Activated CD4-positive, alpha-beta memory T cell treated with anti-CD3 and anti-CD28 coated beads for 36 hours (primary cell): ENCODE measurements at regions not wholly inside any gene's neighbourhood (a gene's known extent, or its start where the extent isn't known, plus 50 kb on each side); places are given as distances from the start of the nearest gene placed in this dataset.

ENCODE experiments used
- CTCF ChIA-PET: fragments of 350-600 bp; sonication (Branson Sonifier 250); formaldehyde crosslinking; loops from one replicate; lab custom pipeline; 2021; ENCODE audit warnings: antibody characterized with exemption, inconsistent platforms; lab: Charles Lee
- POLR2A ChIA-PET: fragments of 350-600 bp; sonication (Branson Sonifier 250); formaldehyde crosslinking; loops from one replicate; lab custom pipeline; 2021; ENCODE audit warnings: antibody characterized with exemption; lab: Charles Lee
- DNase-seq: peaks from one replicate; pipeline ENCODE4 v3.0.0-alpha.2; 2020
- H3K27ac Mint-ChIP-seq: one replicate; pipeline ENCODE4 v1.8.0; 2021; ENCODE audit warnings: mixed read lengths
- H3K27me3 Mint-ChIP-seq: one replicate; pipeline ENCODE4 v1.8.0; 2021; ENCODE audit warnings: mixed read lengths
- H3K36me3 Mint-ChIP-seq: one replicate; pipeline ENCODE4 v1.8.0; 2021; ENCODE audit warnings: mixed read lengths
- H3K4me1 Mint-ChIP-seq: one replicate; pipeline ENCODE4 v1.8.0; 2021; ENCODE audit warnings: low read depth, mixed read lengths
- H3K4me3 Mint-ChIP-seq: one replicate; pipeline ENCODE4 v1.8.0; 2021; ENCODE audit warnings: mild to moderate bottlenecking, mixed read lengths
- H3K9me3 Mint-ChIP-seq: one replicate; pipeline ENCODE4 v1.8.0; 2021; ENCODE audit warnings: mixed read lengths
- intact Hi-C: fragments of 100-400 bp; cut with micrococcal nuclease; formaldehyde crosslinking; loops from one replicate; pipeline ENCODE4 v1.15.1; 2023

GRCh38 chr22:48871176-48871840, 956.4 kb downstream of the BRD1 start:
- no peak overlapping the region for H3K27ac Mint-ChIP-seq
- no peaks in the 10 kb centered on the region for H3K4me1 Mint-ChIP-seq
- ChIA-PET POLR2A (no interaction called here), CTCF (no interaction called here)
- peaks cover 5% of the 10 kb centered on the region for H3K9me3 Mint-ChIP-seq
- H3K27me3 Mint-ChIP-seq = peaks cover 10% of the 10 kb centered on the region
- DNase-seq = no peak
- intact Hi-C loops = no loop called here
- H3K4me3 Mint-ChIP-seq = no peak overlapping the region
- no peaks in the 10 kb centered on the region for H3K36me3 Mint-ChIP-seq

GRCh38 chr22:48870436-48870835, 957.2 kb downstream of the BRD1 start:
- Mint-ChIP-seq H3K4me1 (no peaks in the 10 kb centered on the region), H3K27ac (no peak overlapping the region), H3K4me3 (no peak overlapping the region), H3K27me3 (peaks cover 10% of the 10 kb centered on the region), H3K9me3 (peaks cover 5% of the 10 kb centered on the region), H3K36me3 (no peaks in the 10 kb centered on the region)
- intact Hi-C loops = no loop called here
- ChIA-PET CTCF (no interaction called here), POLR2A (no interaction called here)
- DNase-seq = no peak

DNA sequence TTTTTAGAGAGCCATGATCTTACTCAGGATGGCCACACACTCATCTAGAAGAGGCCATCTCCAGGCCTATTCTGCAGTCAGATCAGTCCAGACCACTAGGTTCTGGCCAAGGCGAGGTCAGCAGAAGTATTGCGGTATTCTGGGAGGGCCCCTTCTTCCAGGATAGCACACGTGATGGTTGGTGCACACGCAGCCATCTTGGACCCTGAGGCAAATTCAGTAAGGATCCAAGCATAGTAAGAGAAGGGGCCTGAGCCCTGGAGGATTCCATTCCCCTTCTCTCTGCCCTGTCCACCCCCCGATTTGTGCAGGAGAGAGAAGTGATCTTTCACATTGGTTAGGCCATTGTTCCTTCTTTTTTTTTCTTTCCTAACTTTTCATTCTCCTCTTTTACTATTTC, 957.9 kb downstream of the BRD1 start:
- no peak for DNase-seq
- intact Hi-C loops = no loop called here
- H3K27me3 Mint-ChIP-seq = peaks cover 10% of the 10 kb centered on the region
- H3K27ac Mint-ChIP-seq = no peak overlapping the region
- no peaks in the 10 kb centered on the region for H3K4me1 Mint-ChIP-seq
- no peak overlapping the region for H3K4me3 Mint-ChIP-seq
- no peaks in the 10 kb centered on the region for H3K36me3 Mint-ChIP-seq
- H3K9me3 Mint-ChIP-seq = peaks cover 5% of the 10 kb centered on the region
- ChIA-PET POLR2A (no interaction called here), CTCF (no interaction called here)

GRCh38 chr22:48869161-48869560, 958.5 kb downstream of the BRD1 start:
- Mint-ChIP-seq H3K27me3 (peaks cover 10% of the 10 kb centered on the region), H3K4me1 (no peaks in the 10 kb centered on the region), H3K36me3 (no peaks in the 10 kb centered on the region), H3K9me3 (peaks cover 5% of the 10 kb centered on the region), H3K4me3 (no peak overlapping the region), H3K27ac (no peak overlapping the region)
- ChIA-PET CTCF (no interaction called here), POLR2A (no interaction called here)
- DNase-seq = no peak
- intact Hi-C loops = no loop called here

DNA sequence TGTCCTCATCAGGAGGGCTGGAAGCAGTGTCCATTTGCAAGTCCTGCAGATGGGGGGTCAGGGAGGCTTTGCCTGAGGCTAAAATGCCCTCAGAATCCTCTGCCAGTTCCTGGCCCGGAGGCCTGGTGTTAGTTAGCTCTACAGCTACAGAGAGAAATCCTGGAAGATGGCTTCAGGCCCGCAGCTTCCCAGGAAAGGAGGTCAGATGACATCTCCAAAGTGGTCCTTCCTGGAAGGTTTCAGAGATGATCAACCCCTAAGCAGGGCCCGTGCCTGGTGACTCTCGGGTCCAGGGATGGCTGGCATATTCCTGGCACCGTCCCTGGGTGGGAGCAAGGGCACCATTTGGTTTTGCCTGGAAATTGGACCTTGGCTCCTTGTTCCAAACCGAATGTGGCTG, 959.1 kb downstream of the BRD1 start:
- Mint-ChIP-seq H3K4me1 (no peaks in the 10 kb centered on the region), H3K9me3 (peaks cover 5% of the 10 kb centered on the region), H3K27me3 (peaks cover 10% of the 10 kb centered on the region), H3K4me3 (no peak overlapping the region), H3K36me3 (no peaks in the 10 kb centered on the region), H3K27ac (no peak overlapping the region)
- ChIA-PET CTCF (no interaction called here), POLR2A (no interaction called here)
- intact Hi-C loops = no loop called here
- no peak for DNase-seq

- DNase-seq = no peak
- H3K27ac Mint-ChIP-seq = no peak overlapping the region
- intact Hi-C loops = no loop called here
- H3K36me3 Mint-ChIP-seq = no peaks in the 10 kb centered on the region
- no peaks in the 10 kb centered on the region for H3K4me1 Mint-ChIP-seq
- H3K9me3 Mint-ChIP-seq = peaks cover 5% of the 10 kb centered on the region
- peaks cover 8% of the 10 kb centered on the region for H3K27me3 Mint-ChIP-seq
- no peak overlapping the region for H3K4me3 Mint-ChIP-seq
- ChIA-PET POLR2A (no interaction called here), CTCF (no interaction called here)
These were observed 959.8 kb downstream of the BRD1 start for GRCh38 chr22:48867891-48868290.

GRCh38 chr22:48866906-48867681, 960.6 kb downstream of the BRD1 start:
- Mint-ChIP-seq H3K27ac (no peak overlapping the region), H3K4me1 (no peaks in the 10 kb centered on the region), H3K9me3 (peaks cover 5% of the 10 kb centered on the region), H3K36me3 (no peaks in the 10 kb centered on the region), H3K27me3 (peaks cover 4% of the 10 kb centered on the region), H3K4me3 (no peak overlapping the region)
- DNase-seq = no peak
- CTCF ChIA-PET = no interaction called here
- intact Hi-C loops = no loop called here
- POLR2A ChIA-PET = no interaction called here

DNA sequence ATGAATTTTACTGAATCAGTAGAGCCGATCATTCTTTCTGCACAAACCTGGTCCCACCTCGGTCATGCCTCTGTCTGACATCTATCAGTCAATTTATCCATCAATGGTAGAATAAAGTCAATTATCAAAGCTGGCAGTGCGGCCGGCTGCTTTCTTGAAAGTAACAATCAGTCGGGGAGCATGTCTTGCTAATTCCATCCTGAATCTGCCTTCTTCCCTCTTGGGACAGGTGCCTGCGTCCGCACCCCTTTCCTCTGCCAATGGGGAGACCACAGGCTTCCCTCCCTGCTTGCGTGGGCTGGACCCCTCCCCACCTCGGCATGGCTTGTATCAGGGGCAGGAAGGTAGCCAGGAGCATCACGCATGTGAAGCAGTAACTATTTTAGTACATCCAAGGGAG, 962.9 kb downstream of the BRD1 start:
- Mint-ChIP-seq H3K36me3 (no peaks in the 10 kb centered on the region), H3K4me1 (no peaks in the 10 kb centered on the region), H3K27ac (no peak overlapping the region), H3K4me3 (no peak overlapping the region), H3K9me3 (no peaks in the 10 kb centered on the region), H3K27me3 (peaks cover 1% of the 10 kb centered on the region)
- DNase-seq = no peak
- ChIA-PET CTCF (no interaction called here), POLR2A (no interaction called here)
- intact Hi-C loops = no loop called here

DNA sequence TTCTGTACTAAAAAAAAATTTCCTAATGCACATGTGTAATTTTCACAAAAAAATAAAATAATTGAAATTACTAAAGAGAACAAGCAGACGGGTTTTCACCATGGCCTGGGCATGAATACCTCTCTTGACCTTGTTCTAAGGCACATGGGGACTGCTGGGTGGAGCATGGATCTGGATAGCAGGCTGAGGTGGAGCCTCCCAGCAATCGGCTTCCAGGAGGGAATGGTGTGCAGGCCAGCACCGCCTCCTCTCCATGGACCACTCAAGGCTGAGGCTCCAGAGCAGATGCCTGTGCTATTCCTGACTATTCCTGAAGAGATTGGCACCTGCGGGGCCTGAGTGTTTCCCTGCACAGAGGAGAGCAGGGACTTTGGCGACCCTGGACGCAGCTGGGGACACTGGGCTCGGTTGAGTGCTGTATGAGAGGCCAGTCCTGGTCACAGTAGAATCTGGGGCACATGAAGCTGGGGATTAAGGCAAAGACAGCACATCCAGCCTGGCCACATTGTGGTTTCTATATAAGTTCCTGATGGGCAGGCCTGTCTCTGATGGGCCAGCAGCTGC, 963.6 kb downstream of the BRD1 start:
- POLR2A ChIA-PET = no interaction called here
- H3K27me3 Mint-ChIP-seq = peaks cover 1% of the 10 kb centered on the region
- H3K9me3 Mint-ChIP-seq = no peaks in the 10 kb centered on the region
- DNase-seq = no peak
- H3K4me3 Mint-ChIP-seq = no peak overlapping the region
- no peak overlapping the region for H3K27ac Mint-ChIP-seq
- intact Hi-C loops = no loop called here
- CTCF ChIA-PET = no interaction called here
- H3K4me1 Mint-ChIP-seq = no peaks in the 10 kb centered on the region
- H3K36me3 Mint-ChIP-seq = no peaks in the 10 kb centered on the region

DNA sequence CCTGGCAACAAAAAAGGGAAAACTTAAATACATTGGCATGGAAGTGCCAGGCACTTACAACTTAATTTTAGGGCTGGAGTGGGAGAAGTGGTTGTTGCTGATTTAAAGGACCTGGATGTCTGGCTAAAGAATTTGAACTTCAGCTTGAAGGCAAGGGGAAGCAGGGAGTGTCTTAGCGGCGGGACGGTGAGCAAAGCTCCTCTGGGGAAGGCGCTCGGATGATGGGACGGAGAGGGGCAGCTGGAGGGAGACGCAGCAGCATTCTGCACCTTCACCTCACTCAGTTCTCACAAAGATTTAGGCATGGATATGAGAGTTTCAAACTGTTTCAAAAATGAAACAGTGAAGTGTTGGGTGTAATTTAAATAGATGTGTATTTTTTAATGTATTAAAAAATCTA, 967.1 kb downstream of the BRD1 start:
- DNase-seq = no peak
- CTCF ChIA-PET = no interaction called here
- Mint-ChIP-seq H3K9me3 (no peaks in the 10 kb centered on the region), H3K36me3 (no peaks in the 10 kb centered on the region), H3K27ac (no peak overlapping the region), H3K4me1 (no peaks in the 10 kb centered on the region), H3K27me3 (peaks cover 9% of the 10 kb centered on the region), H3K4me3 (no peak overlapping the region)
- intact Hi-C loops = no loop called here
- POLR2A ChIA-PET = no interaction called here

DNA sequence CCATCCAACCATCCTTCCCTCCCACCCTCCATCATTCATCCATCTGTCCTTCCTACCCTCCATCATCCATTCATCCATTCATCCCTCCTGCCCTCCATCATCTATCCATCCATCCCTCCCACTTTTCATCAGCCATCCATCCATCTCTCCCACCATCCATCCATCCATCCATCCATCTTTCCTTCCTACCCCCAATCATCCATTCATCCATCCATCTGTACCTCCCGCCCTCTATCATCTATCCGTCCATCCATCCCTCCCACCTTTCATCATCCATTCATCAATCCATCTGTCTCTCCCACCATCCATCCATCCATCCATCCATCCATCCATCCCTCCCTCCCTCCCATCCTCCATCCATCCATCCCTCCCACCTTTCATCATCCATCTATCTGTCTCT, 968.8 kb downstream of the BRD1 start:
- H3K4me3 Mint-ChIP-seq = no peak overlapping the region
- intact Hi-C loops = no loop called here
- ChIA-PET CTCF (no interaction called here), POLR2A (no interaction called here)
- no peaks in the 10 kb centered on the region for H3K9me3 Mint-ChIP-seq
- peaks cover 9% of the 10 kb centered on the region for H3K27me3 Mint-ChIP-seq
- no peaks in the 10 kb centered on the region for H3K4me1 Mint-ChIP-seq
- H3K27ac Mint-ChIP-seq = no peak overlapping the region
- DNase-seq = no peak
- H3K36me3 Mint-ChIP-seq = no peaks in the 10 kb centered on the region

GRCh38 chr22:48858121-48858520, 969.6 kb downstream of the BRD1 start:
- CTCF ChIA-PET = no interaction called here
- POLR2A ChIA-PET = no interaction called here
- Mint-ChIP-seq H3K36me3 (no peaks in the 10 kb centered on the region), H3K27ac (no peak overlapping the region), H3K27me3 (peaks cover 9% of the 10 kb centered on the region), H3K4me1 (no peaks in the 10 kb centered on the region), H3K9me3 (no peaks in the 10 kb centered on the region), H3K4me3 (no peak overlapping the region)
- no peak for DNase-seq
- intact Hi-C loops = no loop called here
